ENCODE measurements at regions not wholly inside any gene's neighbourhood (a gene's known extent, or its start where the extent isn't known, plus 50 kb on each side); places are given as distances from the start of the nearest gene placed in this dataset.

DNA sequence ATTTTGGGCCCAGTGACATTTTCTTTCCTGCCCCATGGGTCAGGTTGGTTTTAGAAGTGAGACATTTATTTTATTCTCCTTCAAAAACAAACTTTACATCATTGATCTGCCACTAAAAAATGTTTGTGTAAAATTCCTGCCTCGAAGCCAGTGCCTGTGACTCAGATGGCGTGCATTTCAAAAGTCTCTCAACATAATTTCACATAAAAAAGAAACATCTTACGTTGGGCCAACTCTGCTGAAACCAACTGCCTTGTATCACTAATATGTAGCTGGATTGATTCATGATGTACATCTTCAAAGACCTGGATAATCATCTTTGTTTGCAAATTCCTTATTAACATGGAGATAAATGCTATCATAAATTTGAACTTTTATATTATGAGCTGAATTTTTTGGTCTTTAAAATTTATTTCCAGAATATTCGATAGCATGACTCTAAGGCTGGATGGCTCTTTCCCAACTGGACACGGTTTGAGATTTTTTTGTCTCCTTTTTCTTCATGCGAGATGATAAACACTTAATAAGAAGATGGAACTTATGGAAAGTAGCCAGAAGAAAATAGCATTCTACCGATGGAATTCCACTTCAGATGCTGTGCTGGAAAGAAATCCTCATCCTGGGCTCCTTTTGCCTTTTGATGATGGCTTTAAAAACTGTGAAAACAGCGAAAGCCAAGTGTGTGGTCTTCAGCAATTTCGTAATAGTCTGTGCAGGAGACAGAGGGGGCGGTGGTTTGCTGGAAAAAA lies 420.5 kb downstream of the FGF9 start:
- Mint-ChIP-seq H3K4me3 (no peak overlapping the region), H3K36me3 (ENCODE audit: low read depth) (no peaks in the 10 kb centered on the region), H3K9me3 (no peaks in the 10 kb centered on the region), H3K4me1 (no peaks in the 10 kb centered on the region; the same call in 2 of the 3 replicates), H3K27ac (no peak overlapping the region), H3K27me3 (ENCODE audit: insufficient read depth, low read depth, poor library complexity) (peaks cover 6% of the 10 kb centered on the region)
- ATAC-seq (no peak), DNase-seq (ENCODE audit: low spot score) (no peak)
- Histone ChIP-seq H3K4me2 (no peak overlapping the region), H3F3A (replicated peaks; ENCODE audit: low read depth) (no peaks in the 10 kb centered on the region), H4K20me1 (replicated peaks; ENCODE audit: insufficient read depth) (no peaks in the 10 kb centered on the region), H3K79me2 (replicated peaks; ENCODE audit: insufficient read depth) (peaks cover 7% of the 10 kb centered on the region; the same call in 1 of the 2 replicates), H3K36me3 (ENCODE audit: insufficient read depth) (no peaks in the 10 kb centered on the region), H3K9me2 (ENCODE audit: insufficient read depth) (0 out of 2 replicates have a peak, but pooled peaks cover 4% of the 10 kb centered on the region), H2AFZ (no peak overlapping the region), H3K4me1 (ENCODE audit: insufficient read depth) (no peaks in the 10 kb centered on the region), H3K27me3 (ENCODE audit: insufficient read depth) (no peaks in the 10 kb centered on the region), H3K4me3 (no peak overlapping the region), H3K27ac (ENCODE audit: low read depth) (no peak overlapping the region)
- no peak for TF ChIP-seq NANOG (IDR thresholded peaks at IDR 0.05; ENCODE audit: borderline replicate concordance)
- no peak for TF ChIP-seq EZH2 (IDR thresholded peaks at IDR 0.05; ENCODE audit: low read depth, unreplicated experiment)
- TF ChIP-seq, protein P1, sequence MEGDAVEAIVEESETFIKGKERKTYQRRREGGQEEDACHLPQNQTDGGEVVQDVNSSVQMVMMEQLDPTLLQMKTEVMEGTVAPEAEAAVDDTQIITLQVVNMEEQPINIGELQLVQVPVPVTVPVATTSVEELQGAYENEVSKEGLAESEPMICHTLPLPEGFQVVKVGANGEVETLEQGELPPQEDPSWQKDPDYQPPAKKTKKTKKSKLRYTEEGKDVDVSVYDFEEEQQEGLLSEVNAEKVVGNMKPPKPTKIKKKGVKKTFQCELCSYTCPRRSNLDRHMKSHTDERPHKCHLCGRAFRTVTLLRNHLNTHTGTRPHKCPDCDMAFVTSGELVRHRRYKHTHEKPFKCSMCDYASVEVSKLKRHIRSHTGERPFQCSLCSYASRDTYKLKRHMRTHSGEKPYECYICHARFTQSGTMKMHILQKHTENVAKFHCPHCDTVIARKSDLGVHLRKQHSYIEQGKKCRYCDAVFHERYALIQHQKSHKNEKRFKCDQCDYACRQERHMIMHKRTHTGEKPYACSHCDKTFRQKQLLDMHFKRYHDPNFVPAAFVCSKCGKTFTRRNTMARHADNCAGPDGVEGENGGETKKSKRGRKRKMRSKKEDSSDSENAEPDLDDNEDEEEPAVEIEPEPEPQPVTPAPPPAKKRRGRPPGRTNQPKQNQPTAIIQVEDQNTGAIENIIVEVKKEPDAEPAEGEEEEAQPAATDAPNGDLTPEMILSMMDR (conservative IDR thresholded peaks at IDR 0.05; ENCODE audit: low read depth in 2 of 2), result no peak
- TF ChIP-seq JUNB (IDR thresholded peaks at IDR 0.05; ENCODE audit: unreplicated experiment), result no peak
- TF ChIP-seq ZNF331 (CRISPR knock-in tag; IDR thresholded peaks at IDR 0.05; ENCODE audit: low read depth), result no peak
- no peak for TF ChIP-seq EZH2phosphoT487 (IDR thresholded peaks at IDR 0.05; ENCODE audit: unreplicated experiment)
- TF ChIP-seq, protein P2, sequence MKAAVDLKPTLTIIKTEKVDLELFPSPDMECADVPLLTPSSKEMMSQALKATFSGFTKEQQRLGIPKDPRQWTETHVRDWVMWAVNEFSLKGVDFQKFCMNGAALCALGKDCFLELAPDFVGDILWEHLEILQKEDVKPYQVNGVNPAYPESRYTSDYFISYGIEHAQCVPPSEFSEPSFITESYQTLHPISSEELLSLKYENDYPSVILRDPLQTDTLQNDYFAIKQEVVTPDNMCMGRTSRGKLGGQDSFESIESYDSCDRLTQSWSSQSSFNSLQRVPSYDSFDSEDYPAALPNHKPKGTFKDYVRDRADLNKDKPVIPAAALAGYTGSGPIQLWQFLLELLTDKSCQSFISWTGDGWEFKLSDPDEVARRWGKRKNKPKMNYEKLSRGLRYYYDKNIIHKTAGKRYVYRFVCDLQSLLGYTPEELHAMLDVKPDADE (IDR thresholded peaks at IDR 0.05), result no peak
- TF ChIP-seq, protein P3, sequence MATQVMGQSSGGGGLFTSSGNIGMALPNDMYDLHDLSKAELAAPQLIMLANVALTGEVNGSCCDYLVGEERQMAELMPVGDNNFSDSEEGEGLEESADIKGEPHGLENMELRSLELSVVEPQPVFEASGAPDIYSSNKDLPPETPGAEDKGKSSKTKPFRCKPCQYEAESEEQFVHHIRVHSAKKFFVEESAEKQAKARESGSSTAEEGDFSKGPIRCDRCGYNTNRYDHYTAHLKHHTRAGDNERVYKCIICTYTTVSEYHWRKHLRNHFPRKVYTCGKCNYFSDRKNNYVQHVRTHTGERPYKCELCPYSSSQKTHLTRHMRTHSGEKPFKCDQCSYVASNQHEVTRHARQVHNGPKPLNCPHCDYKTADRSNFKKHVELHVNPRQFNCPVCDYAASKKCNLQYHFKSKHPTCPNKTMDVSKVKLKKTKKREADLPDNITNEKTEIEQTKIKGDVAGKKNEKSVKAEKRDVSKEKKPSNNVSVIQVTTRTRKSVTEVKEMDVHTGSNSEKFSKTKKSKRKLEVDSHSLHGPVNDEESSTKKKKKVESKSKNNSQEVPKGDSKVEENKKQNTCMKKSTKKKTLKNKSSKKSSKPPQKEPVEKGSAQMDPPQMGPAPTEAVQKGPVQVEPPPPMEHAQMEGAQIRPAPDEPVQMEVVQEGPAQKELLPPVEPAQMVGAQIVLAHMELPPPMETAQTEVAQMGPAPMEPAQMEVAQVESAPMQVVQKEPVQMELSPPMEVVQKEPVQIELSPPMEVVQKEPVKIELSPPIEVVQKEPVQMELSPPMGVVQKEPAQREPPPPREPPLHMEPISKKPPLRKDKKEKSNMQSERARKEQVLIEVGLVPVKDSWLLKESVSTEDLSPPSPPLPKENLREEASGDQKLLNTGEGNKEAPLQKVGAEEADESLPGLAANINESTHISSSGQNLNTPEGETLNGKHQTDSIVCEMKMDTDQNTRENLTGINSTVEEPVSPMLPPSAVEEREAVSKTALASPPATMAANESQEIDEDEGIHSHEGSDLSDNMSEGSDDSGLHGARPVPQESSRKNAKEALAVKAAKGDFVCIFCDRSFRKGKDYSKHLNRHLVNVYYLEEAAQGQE (IDR thresholded peaks at IDR 0.05; ENCODE audit: unreplicated experiment), result no peak
- TF ChIP-seq STAT1 (IDR thresholded peaks at IDR 0.05; ENCODE audit: unreplicated experiment), result no peak

Data from GM23338 (cell line).